ENCODE measurements at regions not wholly inside any gene's neighbourhood (a gene's known extent, or its start where the extent isn't known, plus 50 kb on each side); places are given as distances from the start of the nearest gene placed in this dataset.
"Not testable (repeated sequence)": the region's sequence is repeated elsewhere in the genome, so short reads cannot be mapped to it uniquely, and the experiment has no call there.

- Histone ChIP-seq H3K9me3 (ENCODE audit: control insufficient read depth, insufficient read depth, low read length) (peaks cover 12% of the 10 kb centered on the region; the same call in 1 of the 2 replicates), H3K27me3 (ENCODE audit: control insufficient read depth, low read length) (no peaks in the 10 kb centered on the region), H3K4me1 (ENCODE audit: control insufficient read depth, low read length) (no peaks in the 10 kb centered on the region), H3K4me3 (ENCODE audit: low read length) (no peak overlapping the region), H3K79me2 (ENCODE audit: control insufficient read depth, low read length) (no peaks in the 10 kb centered on the region), H3K9me2 (replicated peaks; ENCODE audit: control insufficient read depth, low read length) (no peaks in the 10 kb centered on the region; the same call in 1 of the 2 replicates), H4K20me1 (ENCODE audit: control insufficient read depth, insufficient read depth, low read depth, low read length) (no peaks in the 10 kb centered on the region), H3F3A (ENCODE audit: control insufficient read depth, insufficient read depth) (no peaks in the 10 kb centered on the region; the same call in 1 of the 2 replicates), H3K4me2 (ENCODE audit: low read length) (no peak overlapping the region), H3K27ac (ENCODE audit: low read depth, low read length) (no peak overlapping the region), H3K36me3 (ENCODE audit: control insufficient read depth, low read length) (no peaks in the 10 kb centered on the region)
- TF ChIP-seq CTCF (IDR thresholded peaks at IDR 0.05; ENCODE audit: low read depth, low read length, poor library complexity, severe bottlenecking): no peak
- no peak for TF ChIP-seq EZH2phosphoT487 (IDR thresholded peaks at IDR 0.05; ENCODE audit: borderline replicate concordance, low read length)
Observed at GRCh38 chr7:68248973-68249372, 1252.3 kb downstream of the TYW1 start.

GRCh38 chr7:68249611-68250010, 1253.0 kb downstream of the TYW1 start:
- Histone ChIP-seq H3K4me3 (ENCODE audit: low read length) (no peak overlapping the region), H4K20me1 (ENCODE audit: control insufficient read depth, insufficient read depth, low read depth, low read length) (no peaks in the 10 kb centered on the region), H3K27ac (ENCODE audit: low read depth, low read length) (no peak overlapping the region), H3K4me2 (ENCODE audit: low read length) (no peak overlapping the region), H3K9me2 (replicated peaks; ENCODE audit: control insufficient read depth, low read length) (no peaks in the 10 kb centered on the region; the same call in 1 of the 2 replicates), H3K4me1 (ENCODE audit: control insufficient read depth, low read length) (no peaks in the 10 kb centered on the region), H3K9me3 (ENCODE audit: control insufficient read depth, insufficient read depth, low read length) (peaks cover 12% of the 10 kb centered on the region; the same call in 1 of the 2 replicates), H3K79me2 (ENCODE audit: control insufficient read depth, low read length) (no peaks in the 10 kb centered on the region), H3K27me3 (ENCODE audit: control insufficient read depth, low read length) (no peaks in the 10 kb centered on the region), H3K36me3 (ENCODE audit: control insufficient read depth, low read length) (no peaks in the 10 kb centered on the region), H3F3A (ENCODE audit: control insufficient read depth, insufficient read depth) (no peaks in the 10 kb centered on the region; the same call in 1 of the 2 replicates)
- TF ChIP-seq EZH2phosphoT487 (IDR thresholded peaks at IDR 0.05; ENCODE audit: borderline replicate concordance, low read length): no peak
- no peak for TF ChIP-seq CTCF (IDR thresholded peaks at IDR 0.05; ENCODE audit: low read depth, low read length, poor library complexity, severe bottlenecking)

GRCh38 chr7:68250143-68250542, 1253.5 kb downstream of the TYW1 start:
- Histone ChIP-seq H3K4me2 (ENCODE audit: low read length) (no peak overlapping the region), H3K4me1 (ENCODE audit: control insufficient read depth, low read length) (no peaks in the 10 kb centered on the region), H3K27me3 (ENCODE audit: control insufficient read depth, low read length) (no peaks in the 10 kb centered on the region), H3F3A (ENCODE audit: control insufficient read depth, insufficient read depth) (no peaks in the 10 kb centered on the region; the same call in 1 of the 2 replicates), H4K20me1 (ENCODE audit: control insufficient read depth, insufficient read depth, low read depth, low read length) (no peaks in the 10 kb centered on the region), H3K9me2 (replicated peaks; ENCODE audit: control insufficient read depth, low read length) (no peaks in the 10 kb centered on the region; the same call in 1 of the 2 replicates), H3K4me3 (ENCODE audit: low read length) (no peak overlapping the region), H3K79me2 (ENCODE audit: control insufficient read depth, low read length) (no peaks in the 10 kb centered on the region), H3K36me3 (ENCODE audit: control insufficient read depth, low read length) (no peaks in the 10 kb centered on the region), H3K9me3 (ENCODE audit: control insufficient read depth, insufficient read depth, low read length) (peaks cover 12% of the 10 kb centered on the region; the same call in 1 of the 2 replicates), H3K27ac (ENCODE audit: low read depth, low read length) (no peak overlapping the region)
- TF ChIP-seq EZH2phosphoT487 (IDR thresholded peaks at IDR 0.05; ENCODE audit: borderline replicate concordance, low read length) (no peak), CTCF (IDR thresholded peaks at IDR 0.05; ENCODE audit: low read depth, low read length, poor library complexity, severe bottlenecking) (no peak)

GRCh38 chr7:68254815-68255214, 1258.2 kb downstream of the TYW1 start:
- H3K27me3 ChIP-seq (ENCODE audit: control insufficient read depth, low read length); H3K9me3 ChIP-seq (ENCODE audit: control insufficient read depth, insufficient read depth, low read length); H3K36me3 ChIP-seq (ENCODE audit: control insufficient read depth, low read length); H3F3A ChIP-seq (ENCODE audit: control insufficient read depth, insufficient read depth); H4K20me1 ChIP-seq (ENCODE audit: control insufficient read depth, insufficient read depth, low read depth, low read length); H3K9me2 ChIP-seq (replicated peaks; ENCODE audit: control insufficient read depth, low read length); H3K27ac ChIP-seq (ENCODE audit: low read depth, low read length); H3K4me2 ChIP-seq (ENCODE audit: low read length); H3K4me1 ChIP-seq (ENCODE audit: control insufficient read depth, low read length); H3K79me2 ChIP-seq (ENCODE audit: control insufficient read depth, low read length); H3K4me3 ChIP-seq (ENCODE audit: low read length): not testable (repeated sequence)

All from DOHH2 (cell line).